MCF 10A (cell line): ENCODE measurements at regions not wholly inside any gene's neighbourhood (a gene's known extent, or its start where the extent isn't known, plus 50 kb on each side); places are given as distances from the start of the nearest gene placed in this dataset.

ENCODE experiments used
- BruUV-seq: library from RNA; stranded (reverse); fragments of 400-500 nt; replicated peaks from 2 replicates; lab custom pipeline; 2021; lab: Mats Ljungman, UMichigan
- CTCF ChIA-PET: fragments of 300-600 bp; sonication (Branson Sonifier 250); formaldehyde crosslinking; extraction: SDS; loops from one replicate; lab custom pipeline; 2021; ENCODE audit warnings: antibody characterized with exemption, inconsistent platforms; lab: Yijun Ruan, JAX
- POLR2A ChIA-PET: fragments of 300-600, 350-650 bp; sonication (Branson Sonifier 250); formaldehyde crosslinking; extraction: SDS; loops from one replicate; lab custom pipeline; 2020; ENCODE audit warnings: antibody characterized with exemption, inconsistent platforms; lab: Yijun Ruan, JAX
- DNase-seq: peaks from one replicate; pipeline ENCODE4 v3.0.0-alpha.2; 2018; ENCODE audit not compliant: unreplicated experiment
- H3K27ac Mint-ChIP-seq: one replicate; pipeline ENCODE4 v1.8.0; 2022; ENCODE audit warnings: mild to moderate bottlenecking, low read depth, mixed read lengths; ENCODE audit not compliant: unreplicated experiment
- H3K27me3 Mint-ChIP-seq: one replicate; pipeline ENCODE4 v1.8.0; 2022; ENCODE audit warnings: mixed read lengths; ENCODE audit not compliant: insufficient read depth, unreplicated experiment
- H3K36me3 Mint-ChIP-seq: one replicate; pipeline ENCODE4 v1.8.0; 2022; ENCODE audit warnings: mild to moderate bottlenecking, moderate library complexity, mixed read lengths; ENCODE audit not compliant: insufficient read depth, unreplicated experiment
- H3K4me1 Mint-ChIP-seq: one replicate; pipeline ENCODE4 v1.8.0; 2022; ENCODE audit warnings: mixed read lengths; ENCODE audit not compliant: insufficient read depth, unreplicated experiment
- H3K4me3 Mint-ChIP-seq: one replicate; pipeline ENCODE4 v1.8.0; 2022; ENCODE audit warnings: mild to moderate bottlenecking, moderate library complexity, mixed read lengths; ENCODE audit not compliant: unreplicated experiment
- H3K9me3 Mint-ChIP-seq: one replicate; pipeline ENCODE4 v1.8.0; 2022; ENCODE audit warnings: mixed read lengths; ENCODE audit not compliant: unreplicated experiment
- CTCF ChIP-seq: fragments of 200-600 bp; IDR thresholded peaks from one replicate; pipeline ENCODE4 v1.8.0; 2022; ENCODE audit warnings: antibody characterized with exemption, mild to moderate bottlenecking; ENCODE audit not compliant: unreplicated experiment
- intact Hi-C: fragments of 100-400 bp; cut with micrococcal nuclease; formaldehyde crosslinking; loops from 2 replicates; pipeline ENCODE4 v1.14.1; 2022

DNA sequence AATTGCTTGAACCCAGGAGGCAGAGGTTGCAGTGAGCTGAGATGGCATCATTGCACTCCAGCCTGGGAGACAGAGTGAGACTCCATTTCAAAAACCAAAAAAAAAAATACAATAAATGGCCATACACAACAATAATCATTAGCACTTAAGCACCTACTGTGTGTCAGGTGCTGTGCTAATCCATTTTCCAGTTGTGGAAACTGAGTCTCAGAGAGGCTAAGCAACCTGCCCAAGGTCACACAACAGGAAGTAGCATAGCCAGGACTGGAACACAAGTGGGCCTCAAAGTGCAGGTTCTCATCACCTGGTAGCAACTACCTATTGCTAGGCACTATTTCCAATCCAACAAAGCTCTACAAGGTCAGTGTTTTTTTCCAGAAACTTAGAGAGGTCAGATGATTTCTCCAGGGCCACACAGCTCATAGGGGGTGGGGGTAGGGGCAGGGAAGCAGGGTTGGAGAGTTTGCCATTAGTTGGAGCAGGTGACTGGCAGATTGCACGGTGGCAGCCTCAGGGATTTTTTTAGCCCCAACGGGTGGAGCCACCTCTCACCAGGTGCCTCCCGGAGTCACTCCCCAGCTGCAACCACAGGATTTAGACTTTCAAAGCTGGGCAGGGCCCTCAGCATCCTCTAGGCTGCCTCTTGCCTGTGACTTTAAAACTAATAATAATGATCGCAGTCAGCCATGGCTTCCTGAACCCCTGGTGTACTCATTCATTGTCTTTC is 52.5 kb upstream of the ID3 start:
- ChIA-PET CTCF (interaction anchor here (0.6 to 0.7 kb wide), 2 partner anchors 65 to 80 kb away, joined by 3 to 4 read pairs; no protein-coding TSS in a partner anchor), POLR2A (interaction anchor here (1.3 to 1.4 kb wide), 2 partner anchors 20 to 63 kb away, joined by 3 to 4 read pairs; no protein-coding TSS in a partner anchor)
- Mint-ChIP-seq H3K27ac (no peak overlapping the region), H3K4me3 (no peak overlapping the region), H3K36me3 (no peaks in the 10 kb centered on the region), H3K4me1 (no peaks in the 10 kb centered on the region), H3K27me3 (no peaks in the 10 kb centered on the region), H3K9me3 (no peaks in the 10 kb centered on the region)
- no TSS peak for BruUV-seq
- no peak for TF ChIP-seq CTCF
- intact Hi-C loops = no loop called here
- no peak for DNase-seq

DNA sequence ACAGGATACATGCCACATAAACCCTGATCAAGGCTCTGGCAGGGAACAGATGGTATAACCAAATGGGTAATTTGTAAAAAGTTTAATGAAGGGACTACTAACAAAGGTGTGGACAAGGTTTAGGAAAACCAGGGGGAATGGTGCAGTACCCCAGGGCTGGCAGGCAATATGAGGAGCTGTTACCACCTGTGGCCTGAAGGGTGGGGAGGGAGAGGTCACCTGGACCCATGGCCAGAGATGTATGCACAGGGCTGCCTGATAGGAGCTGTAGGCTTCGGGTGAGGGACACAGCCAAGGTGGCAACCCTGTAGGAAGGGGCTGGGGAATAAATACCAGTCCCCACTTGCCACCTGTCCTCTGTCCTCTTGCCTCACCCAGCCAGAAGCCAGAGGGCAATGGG is 51.4 kb upstream of the ID3 start:
- POLR2A ChIA-PET = interaction anchor here (0.8 to 1.3 kb wide), 2 partner anchors 52 to 126 kb away, joined by 3 read pairs; partner anchors contain the start of genes ASAP3 and ID3
- Mint-ChIP-seq H3K4me1 (no peaks in the 10 kb centered on the region), H3K9me3 (no peaks in the 10 kb centered on the region), H3K4me3 (no peak overlapping the region), H3K27me3 (no peaks in the 10 kb centered on the region), H3K36me3 (peaks cover 4% of the 10 kb centered on the region), H3K27ac (no peak overlapping the region)
- intact Hi-C loops = no loop called here
- CTCF ChIA-PET = interaction anchor here (0.5 to 1.4 kb wide), 2 partner anchors 24 to 76 kb away, joined by 5 to 7 read pairs; no protein-coding TSS in a partner anchor
- no peak for TF ChIP-seq CTCF
- no peak for DNase-seq
- no TSS peak for BruUV-seq

DNA sequence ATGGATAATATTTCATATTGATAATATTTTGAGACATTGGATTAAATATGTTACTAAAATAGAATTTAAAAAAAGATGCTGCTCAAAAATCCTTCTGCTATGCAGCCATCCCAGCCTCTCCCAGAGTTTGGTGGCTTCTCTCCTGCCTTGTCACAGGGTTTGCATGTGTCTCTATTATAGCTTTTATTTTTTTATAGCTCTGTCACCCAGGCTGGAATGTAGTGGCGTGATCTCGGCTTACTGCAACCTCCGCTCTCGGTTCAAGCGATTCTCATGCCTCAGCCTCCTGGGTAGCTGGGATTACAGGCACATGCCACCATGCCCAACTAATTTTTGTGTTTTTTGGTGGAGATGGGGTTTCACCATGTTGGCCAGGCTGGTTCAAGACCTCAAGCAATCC is 50.7 kb upstream of the ID3 start:
- no TSS peak for BruUV-seq
- no peaks in the 10 kb centered on the region for H3K9me3 Mint-ChIP-seq
- no peak overlapping the region for H3K4me3 Mint-ChIP-seq
- CTCF ChIA-PET = interaction anchor here (0.6 to 1.4 kb wide), 2 partner anchors 25 to 61 kb away, joined by 3 to 7 read pairs; no protein-coding TSS in a partner anchor
- TF ChIP-seq CTCF = no peak
- POLR2A ChIA-PET = interaction anchor here (0.8 to 1.3 kb wide), 3 partner anchors 51 to 126 kb away, joined by 3 read pairs; partner anchors contain the start of genes ASAP3 and ID3
- intact Hi-C loops = no loop called here
- DNase-seq = no peak
- no peaks in the 10 kb centered on the region for H3K27me3 Mint-ChIP-seq
- peaks cover 6% of the 10 kb centered on the region for H3K36me3 Mint-ChIP-seq
- H3K27ac Mint-ChIP-seq = no peak overlapping the region
- H3K4me1 Mint-ChIP-seq = no peaks in the 10 kb centered on the region
